COLO829 (cell line): ENCODE measurements at regions not wholly inside any gene's neighbourhood (a gene's known extent, or its start where the extent isn't known, plus 50 kb on each side); places are given as distances from the start of the nearest gene placed in this dataset.
"Not testable (repeated sequence)": the region's sequence is repeated elsewhere in the genome, so short reads cannot be mapped to it uniquely, and the experiment has no call there.

ENCODE experiments used
- DNase-seq: peaks from one replicate; pipeline ENCODE4 v3.0.0; 2012; ENCODE audit warnings: low spot score

DNA sequence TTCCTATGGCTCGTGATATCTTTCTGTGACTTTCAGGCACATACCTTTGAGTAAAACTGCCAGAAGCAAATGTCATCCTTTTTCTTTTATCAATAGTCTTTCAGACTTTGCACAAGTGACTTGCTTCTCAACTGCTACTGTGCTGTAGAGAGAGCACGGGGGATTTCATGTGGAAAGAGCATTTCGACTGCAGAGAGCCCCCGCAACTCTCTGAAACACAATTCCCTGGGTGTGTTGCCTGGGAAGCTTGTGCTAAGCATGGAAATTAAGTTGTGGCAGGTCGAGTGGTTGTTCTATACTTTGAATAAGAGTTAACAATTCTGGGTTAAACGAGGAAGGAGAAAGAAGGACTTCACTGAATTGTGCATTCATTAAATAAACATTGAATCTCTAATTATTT lies 659.1 kb downstream of the TDRD15 start:
- DNase-seq = no peak

DNA sequence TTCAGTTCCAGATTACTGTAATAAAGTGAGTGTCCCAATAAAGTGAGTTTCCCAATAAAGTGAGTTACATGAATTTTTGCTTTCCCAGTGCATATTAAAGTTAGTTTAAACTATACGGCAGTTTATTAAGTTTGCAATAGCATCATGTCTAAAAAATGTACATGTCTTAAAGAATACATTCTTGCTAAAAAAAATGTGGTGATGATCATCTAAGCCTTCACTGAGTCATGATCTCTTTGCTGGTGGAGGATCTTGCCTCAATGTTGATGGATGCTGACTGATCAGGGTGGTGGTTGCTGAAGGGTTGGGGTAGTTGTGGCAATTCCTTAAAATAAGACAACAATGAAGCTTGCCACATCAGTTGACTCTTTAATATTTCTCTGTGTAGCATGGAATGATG lies 664.2 kb downstream of the TDRD15 start:
- DNase-seq = no peak

DNA sequence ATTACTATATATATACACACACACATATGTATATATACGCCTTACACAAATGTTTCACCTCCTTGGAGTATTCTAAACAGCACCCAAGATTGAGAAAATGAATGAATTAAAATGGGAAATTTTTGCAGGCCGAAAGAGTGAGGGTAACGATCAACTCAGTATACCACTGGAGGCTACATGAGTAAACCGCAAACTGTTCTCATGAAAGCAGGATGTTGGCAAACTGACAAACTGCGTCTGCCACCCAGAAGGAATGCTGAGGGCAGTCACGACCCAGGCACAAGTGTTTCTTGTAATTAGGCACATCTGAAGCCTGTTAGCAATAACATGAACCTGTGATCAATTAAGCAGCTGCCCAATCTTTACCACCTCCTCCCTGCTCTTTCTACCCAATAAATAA lies 666.5 kb downstream of the TDRD15 start:
- not testable (repeated sequence) for DNase-seq

- DNase-seq = no peak
These were observed 668.8 kb downstream of the TDRD15 start for GRCh38 chr2:21792571-21792970.

DNA sequence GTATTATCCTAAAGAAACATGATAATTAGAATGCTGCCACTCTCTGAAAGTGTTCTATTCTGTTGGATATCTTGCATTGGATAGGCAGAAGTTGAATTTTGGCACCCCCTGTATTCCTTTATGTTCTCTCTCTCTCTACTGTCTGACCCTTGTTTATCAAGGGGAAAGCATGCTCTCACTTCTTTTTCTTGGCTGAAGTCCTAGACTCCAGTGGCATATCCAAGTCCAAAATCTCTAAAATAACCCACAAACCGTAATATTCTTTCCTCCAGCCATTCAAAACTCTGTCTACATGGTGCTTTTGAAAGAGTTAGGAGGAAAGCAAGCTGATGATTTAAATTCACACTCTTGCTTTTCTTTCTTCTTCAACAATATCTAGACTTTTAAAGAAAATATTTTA lies 669.7 kb downstream of the TDRD15 start:
- no peak for DNase-seq

DNA sequence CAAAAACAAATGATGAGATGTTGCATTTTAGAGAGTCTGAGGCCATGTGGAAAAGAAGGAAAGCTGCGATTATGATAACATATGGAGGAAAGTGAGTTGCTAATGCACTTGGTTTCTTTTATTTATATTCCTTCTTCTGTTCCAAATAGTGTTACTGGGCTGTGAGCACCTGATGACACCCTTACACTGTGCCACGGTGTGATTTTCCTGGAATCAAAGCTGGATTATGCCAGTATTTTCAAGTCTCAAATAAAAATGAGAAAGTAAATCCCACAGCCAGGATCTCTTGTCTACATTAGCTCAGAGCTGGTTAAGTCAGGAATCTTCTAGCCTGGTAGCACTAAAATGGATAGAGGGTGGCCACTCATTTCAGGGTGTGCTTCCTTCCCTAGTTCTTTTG lies 670.8 kb downstream of the TDRD15 start:
- no peak for DNase-seq

DNA sequence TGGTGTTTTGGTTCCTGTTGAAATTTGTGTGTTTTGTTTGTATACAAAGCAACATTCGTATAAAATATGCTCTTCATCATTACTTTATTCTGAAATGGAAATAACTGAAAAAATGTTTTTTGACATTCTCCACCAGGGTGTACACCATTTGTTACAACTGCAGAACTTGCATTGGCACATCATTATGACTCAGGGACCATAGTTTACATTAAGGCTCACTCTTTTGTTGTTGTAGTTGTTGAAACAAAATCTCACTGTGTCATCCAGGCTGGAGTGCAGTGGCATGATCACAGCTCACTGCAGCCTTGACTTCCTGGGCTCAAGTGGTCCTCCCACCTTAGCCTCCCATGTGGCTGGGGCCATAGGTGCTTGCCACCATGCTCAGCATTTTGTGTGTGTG lies 676.6 kb downstream of the TDRD15 start:
- no peak for DNase-seq

DNA sequence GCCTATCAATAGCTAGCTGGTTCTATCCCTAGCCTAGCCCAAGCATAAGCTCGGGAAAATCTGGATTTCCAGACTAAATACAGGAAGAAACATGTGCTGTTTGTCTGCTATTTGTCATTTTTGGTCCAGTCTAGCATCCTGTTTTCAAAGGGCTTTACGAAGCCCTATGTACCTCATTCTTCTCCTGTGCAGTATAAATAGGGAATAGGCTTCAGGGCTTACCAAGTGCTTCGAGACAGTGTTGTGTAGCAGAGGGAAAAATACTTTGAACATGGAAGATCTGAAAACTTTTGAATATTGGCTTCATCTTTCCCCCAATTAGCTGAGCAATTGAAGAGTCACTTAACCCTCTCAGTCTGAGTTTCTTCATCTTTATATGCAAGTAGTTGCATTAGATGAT lies 679.8 kb downstream of the TDRD15 start:
- DNase-seq = no peak

- no peak for DNase-seq
These were observed 680.4 kb downstream of the TDRD15 start for GRCh38 chr2:21804151-21804550.

DNA sequence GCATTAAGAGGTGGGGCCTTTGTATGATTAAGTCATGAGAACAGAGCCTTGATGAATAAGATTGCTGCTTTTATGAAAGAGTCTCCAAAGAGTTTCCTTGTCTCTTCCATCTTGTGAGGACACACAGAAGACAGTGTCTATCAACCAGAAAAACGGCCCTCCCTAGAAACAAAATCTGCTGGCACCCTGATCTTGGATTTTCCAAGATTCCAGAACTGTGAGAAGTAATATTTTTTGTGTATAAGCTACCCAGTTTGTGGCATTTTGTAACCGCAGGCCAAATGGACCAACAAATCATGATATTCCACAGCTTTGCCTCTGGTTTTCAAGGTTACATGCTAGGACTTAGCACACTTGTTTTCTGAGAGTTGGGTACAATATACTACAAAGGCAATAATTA lies 687.8 kb downstream of the TDRD15 start:
- DNase-seq = no peak

DNA sequence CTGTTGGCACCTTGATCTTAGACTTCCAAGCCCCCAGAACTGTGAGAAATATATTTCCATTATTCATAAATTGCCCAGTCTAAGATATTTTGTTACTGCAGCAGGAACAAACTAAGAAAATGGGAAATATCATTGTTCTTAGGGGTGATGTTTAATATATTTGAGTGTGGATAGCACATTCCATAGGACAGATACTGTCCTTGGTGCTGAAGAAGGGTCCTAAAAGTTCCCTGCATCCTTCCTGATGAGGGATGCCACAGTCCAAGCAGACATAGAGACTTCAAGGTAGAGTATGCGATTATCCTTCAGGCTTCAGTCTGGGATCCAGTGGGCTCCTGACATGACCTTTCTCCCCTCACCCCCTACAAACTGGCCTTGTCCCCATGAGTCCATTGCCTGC lies 689.0 kb downstream of the TDRD15 start:
- DNase-seq = no peak

GRCh38 chr2:21814588-21815149 lies 690.9 kb downstream of the TDRD15 start:
- no peak for DNase-seq

DNA sequence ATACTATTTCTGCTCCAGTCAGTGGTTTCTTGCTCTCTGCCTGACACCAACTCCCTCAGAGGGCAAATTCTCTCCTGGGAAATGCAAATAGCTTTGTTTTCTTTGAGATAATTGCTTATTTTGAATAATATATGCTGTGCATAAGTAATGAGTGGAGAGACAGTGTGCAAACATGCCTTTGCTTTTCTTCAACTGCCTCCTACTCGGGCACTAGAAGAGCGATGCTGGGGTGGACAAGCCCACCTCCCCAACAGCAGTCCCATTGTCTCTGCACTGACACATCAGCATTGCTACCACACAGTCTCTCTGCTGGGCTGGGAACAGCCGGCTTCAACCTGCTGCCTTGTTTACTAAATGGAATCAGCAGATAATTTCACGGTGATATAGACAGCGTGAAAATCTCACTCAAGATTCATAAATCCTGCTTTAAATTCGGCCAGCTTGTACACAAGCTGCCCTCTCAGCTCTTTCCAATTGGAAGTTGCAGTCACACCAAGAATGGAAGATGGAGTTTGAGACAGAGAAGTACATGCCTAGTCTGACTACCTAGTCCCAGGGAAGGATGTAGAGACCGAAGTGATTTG lies 694.5 kb downstream of the TDRD15 start:
- no peak for DNase-seq

DNA sequence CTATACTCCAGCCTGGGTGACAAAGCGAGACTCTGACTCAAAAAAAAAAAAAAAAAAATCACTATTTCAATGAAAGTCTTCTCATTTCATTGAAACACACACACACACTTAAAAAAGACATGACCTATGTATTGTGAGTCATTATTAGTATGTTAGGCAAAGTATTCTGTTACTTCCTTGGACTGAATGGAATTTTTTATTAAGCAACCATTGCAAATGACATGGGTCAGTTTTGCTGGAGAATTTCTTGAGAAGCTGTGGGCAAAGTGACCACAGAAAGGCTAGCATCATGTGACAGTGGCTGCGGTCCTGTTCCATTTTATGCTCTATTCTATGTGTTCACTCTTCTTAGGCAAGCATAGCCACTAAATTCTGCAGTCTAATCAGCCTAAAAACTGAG lies 695.7 kb downstream of the TDRD15 start:
- DNase-seq = no peak

DNA sequence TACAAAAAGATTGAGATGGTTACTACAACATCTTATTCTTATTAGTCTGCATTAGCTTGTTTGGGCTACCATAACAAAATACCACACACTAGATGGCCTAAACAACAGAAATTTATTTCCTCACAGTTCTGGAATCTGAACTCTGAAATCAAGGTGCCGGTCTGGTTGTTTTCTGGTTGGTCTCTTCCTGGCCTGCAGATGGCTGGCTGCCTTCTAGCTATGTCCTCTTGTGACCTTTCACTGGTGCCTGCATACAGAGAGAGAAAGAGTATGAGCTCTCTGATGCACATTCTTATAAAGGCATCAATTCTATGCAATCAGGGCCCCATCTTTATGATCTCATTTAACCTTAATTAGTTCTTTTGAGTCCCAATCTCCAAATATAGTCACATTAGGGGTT lies 696.5 kb downstream of the TDRD15 start:
- no peak for DNase-seq

DNA sequence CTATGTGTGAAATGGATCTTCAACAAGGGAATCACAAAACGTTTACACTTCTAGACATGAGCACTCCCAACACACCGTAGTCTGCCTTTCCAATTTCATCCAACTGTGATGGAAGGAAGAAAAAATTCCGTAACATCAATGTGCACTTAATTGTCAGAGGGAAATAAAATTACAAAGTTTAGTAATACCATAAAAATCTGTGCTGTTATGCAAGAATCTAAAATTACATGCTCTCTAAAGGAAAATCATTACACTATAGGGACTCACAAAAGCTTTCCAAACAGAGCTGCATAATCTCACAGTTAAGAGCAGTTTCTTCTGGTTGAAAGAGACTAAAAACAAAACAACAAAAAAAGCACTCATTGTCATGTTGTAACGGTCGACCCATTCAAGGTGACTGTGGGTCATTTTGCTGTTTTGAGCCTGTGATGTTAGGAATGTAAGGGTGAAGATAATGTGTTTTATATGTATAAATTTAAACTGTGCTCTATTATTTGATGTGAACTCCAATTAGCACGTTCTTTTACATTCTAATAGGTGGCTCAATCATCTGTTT lies 698.0 kb downstream of the TDRD15 start:
- no peak for DNase-seq

GRCh38 chr2:21822505-21822904 lies 698.7 kb downstream of the TDRD15 start:
- no peak for DNase-seq

GRCh38 chr2:21833767-21834166 lies 710.0 kb downstream of the TDRD15 start:
- DNase-seq = no peak

GRCh38 chr2:21836261-21836660 lies 712.5 kb downstream of the TDRD15 start:
- no peak for DNase-seq

DNA sequence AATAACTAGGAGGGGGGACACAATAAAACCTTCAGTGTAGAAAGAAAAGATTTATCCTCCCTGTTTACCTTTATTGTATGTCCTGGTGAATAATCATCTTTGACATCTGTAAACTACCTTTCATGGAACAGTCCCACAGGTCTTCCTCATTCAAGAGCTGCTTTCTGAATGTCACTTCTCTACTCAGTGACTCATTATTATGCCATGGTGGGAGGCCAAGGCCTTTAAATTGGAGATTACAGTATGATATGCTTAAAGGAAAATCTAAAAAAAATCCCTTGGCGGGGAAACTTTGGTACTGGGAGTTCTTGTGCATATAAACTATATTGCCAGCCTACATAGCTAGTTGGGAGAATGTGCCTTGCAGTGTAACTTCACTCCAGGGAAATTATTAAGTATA lies 713.0 kb downstream of the TDRD15 start:
- no peak for DNase-seq

- no peak for DNase-seq
These were observed 713.6 kb downstream of the TDRD15 start for GRCh38 chr2:21837168-21837960.

GRCh38 chr2:21841341-21841740 lies 717.6 kb downstream of the TDRD15 start:
- no peak for DNase-seq

- not testable (repeated sequence) for DNase-seq
These were observed 726.6 kb downstream of the TDRD15 start for GRCh38 chr2:21850367-21850766.
